Stimulated activated CD4-positive, alpha-beta T cell treated with anti-CD3 and anti-CD28 coated beads, Interleukin-1b, Interleukin-23, amount 100 ng/mL, for 4 hours (primary cell): ENCODE measurements at regions not wholly inside any gene's neighbourhood (a gene's known extent, or its start where the extent isn't known, plus 50 kb on each side); places are given as distances from the start of the nearest gene placed in this dataset.

Source experiments
- DNase-seq, 2 donors: peaks; one replicate each; pipeline ENCODE4 v3.0.0-alpha.2; 2020; ENCODE audit warnings: low read depth in 2 of 2

- no peak for DNase-seq
These were observed 58.2 kb downstream of the MEX3B start for GRCh38 chr15:81987628-81988027.

- no peak for DNase-seq
These were observed 62.3 kb downstream of the MEX3B start for GRCh38 chr15:81983497-81983896.

GRCh38 chr15:81982808-81983207 lies 63.0 kb downstream of the MEX3B start:
- no peak for DNase-seq

- no peak for DNase-seq
These were observed 63.9 kb downstream of the MEX3B start for GRCh38 chr15:81981908-81982307.

DNA sequence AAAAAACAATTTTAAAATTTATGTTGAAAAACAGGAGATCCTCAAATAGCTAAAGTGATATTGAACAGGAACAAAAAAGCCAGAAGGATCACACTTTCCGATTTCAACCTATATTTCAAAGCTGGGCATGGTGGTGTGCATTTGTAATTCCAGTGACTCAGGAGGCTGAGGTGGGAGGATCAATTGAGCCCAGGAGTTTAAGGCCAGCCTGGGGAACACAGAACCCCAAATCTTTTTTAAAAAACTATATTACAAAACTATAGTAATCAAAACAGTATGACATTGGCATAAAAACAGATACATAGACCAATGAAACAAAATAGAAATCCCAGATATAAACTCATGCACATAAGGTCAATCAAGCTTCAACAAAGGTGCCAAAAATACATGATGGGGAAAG lies 68.4 kb downstream of the MEX3B start:
- no peak for DNase-seq

DNA sequence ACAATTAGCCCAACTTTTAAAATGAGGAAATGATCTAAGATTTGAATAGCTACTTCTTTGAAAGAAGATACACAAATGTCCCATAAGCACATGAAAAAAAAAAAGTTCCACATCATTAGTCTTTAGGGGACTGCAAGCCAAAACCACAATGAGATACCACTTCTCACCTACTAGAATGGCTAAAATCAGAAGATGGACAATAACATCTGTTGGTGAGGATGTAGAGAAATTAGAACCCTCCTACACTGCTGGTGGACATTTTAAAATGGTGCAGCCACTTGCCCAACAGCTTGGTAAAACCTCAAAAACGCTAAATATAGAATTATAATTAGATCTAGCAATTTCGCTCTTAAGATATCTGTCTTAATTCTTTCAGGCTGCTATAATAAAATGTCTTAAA lies 77.1 kb downstream of the MEX3B start:
- no peak for DNase-seq

DNA sequence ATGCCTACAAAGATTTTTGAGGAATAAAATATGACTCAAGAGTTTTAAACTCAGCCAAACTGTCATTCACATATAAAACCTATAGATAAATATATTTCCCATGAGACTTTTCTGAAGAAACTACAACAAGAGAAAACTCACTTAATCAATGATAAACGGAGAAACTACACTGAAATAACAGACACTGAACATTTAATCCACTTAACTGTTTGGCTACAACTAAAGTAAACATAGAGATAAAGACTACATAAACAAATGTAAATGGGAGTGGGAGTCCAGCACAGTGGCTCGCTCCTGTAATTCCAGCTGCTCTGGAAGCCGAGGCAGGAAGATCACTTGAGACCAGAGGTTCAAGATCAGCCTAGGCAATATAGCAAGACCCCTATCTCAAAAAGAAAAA lies 79.2 kb downstream of the MEX3B start:
- no peak for DNase-seq

- DNase-seq: no peak
These were observed 83.3 kb downstream of the MEX3B start for GRCh38 chr15:81962482-81962881.

- DNase-seq: no peak
These were observed 86.6 kb downstream of the MEX3B start for GRCh38 chr15:81959196-81959595.

DNA sequence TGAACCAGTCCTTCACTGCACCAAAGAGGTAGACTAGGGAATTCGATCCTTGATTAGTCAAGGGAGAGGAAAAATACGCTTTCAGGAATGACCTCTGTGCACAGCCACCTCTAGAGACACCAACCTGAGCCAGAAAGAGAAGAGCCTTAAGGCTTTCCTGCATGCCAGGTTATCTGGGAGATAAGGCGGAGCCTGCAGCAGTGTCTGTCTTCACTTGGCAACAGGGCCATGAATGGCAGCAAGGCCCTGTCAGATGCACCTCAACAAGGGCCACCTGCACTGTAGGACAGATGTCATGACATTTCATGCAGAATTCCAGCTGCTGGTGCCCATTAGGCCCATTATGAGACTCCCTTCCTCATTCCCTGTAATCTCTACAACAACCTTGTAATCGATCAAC lies 88.1 kb downstream of the MEX3B start:
- DNase-seq: no peak

- no peak for DNase-seq
These were observed 90.3 kb downstream of the MEX3B start for GRCh38 chr15:81955382-81956062.

GRCh38 chr15:81954158-81954783 lies 91.5 kb downstream of the MEX3B start:
- no peak for DNase-seq

GRCh38 chr15:81950841-81951414 lies 94.9 kb downstream of the MEX3B start:
- DNase-seq: no peak

GRCh38 chr15:81948751-81949150 lies 97.1 kb downstream of the MEX3B start:
- no peak for DNase-seq

DNA sequence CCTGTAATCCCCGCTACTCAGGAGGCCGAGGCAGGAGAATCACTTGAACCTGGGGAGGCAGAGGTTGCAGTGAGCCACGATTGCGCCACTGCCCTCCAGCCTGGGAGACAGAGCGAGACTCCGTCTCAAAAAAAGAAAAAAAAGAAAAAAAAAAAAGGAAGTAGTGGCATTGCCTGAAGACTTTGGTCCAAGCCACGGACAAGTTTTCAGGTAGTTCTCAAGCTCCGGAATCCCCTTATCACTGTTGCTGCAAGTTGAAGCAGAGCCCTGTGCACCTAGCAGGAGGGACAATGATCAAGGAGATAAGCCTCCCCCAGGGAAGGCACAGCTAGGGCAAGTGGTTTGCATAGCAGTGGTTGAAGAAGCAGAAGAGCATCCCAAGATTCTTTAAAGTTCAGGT lies 97.6 kb downstream of the MEX3B start:
- DNase-seq: no peak

GRCh38 chr15:81947548-81947947 lies 98.3 kb downstream of the MEX3B start:
- no peak for DNase-seq

DNA sequence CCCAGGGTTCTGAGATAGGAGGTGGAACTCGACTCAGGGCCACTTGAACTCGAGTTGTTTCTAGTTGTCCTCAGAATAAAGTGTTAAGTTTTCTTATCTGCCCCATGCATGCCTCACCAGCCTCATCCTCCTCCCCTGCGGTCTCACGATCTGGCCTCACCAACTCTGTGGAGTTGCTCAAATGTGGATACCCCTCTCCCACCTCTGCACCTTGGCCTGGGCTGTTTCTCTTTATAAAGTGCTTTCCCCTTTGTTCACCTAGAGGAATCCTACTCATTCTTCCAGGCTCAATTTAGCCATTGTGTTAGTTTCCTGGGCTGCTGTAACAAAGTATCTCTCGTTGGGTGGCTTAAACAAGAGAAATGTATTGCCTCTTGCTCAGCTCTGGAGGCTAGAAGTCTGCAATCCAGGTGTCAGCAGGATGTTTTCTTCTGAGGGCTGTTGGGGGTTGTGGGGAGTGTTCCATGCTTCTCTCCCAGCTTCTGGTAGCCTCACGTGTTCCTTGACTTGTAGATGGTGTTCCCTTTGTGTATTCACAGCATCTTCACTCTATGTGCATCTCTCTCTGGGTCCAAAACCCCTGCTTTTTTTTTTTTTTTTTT lies 100.7 kb downstream of the MEX3B start:
- no peak for DNase-seq

GRCh38 chr15:81942655-81943195 lies 103.1 kb downstream of the MEX3B start:
- no peak for DNase-seq

DNA sequence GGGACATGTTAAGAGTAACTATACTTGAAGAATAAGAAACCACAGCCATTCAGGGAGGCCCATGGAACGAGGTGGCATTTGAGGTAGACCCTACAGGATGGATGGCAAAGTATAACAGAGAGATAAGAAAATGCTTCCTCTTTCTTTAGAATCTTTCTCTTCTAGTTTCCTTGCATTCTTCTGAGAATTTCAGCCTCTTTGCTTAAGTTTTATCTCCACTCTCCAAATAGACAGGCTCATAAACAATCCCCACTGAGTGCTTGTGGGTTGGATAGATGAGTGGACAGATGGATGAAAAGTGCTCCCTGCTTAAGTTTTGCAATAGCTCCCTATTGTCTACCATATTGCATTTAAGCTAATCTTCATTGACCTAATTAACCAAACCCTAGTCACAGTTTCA lies 103.7 kb downstream of the MEX3B start:
- no peak for DNase-seq

GRCh38 chr15:81941479-81941878 lies 104.3 kb downstream of the MEX3B start:
- DNase-seq: no peak

DNA sequence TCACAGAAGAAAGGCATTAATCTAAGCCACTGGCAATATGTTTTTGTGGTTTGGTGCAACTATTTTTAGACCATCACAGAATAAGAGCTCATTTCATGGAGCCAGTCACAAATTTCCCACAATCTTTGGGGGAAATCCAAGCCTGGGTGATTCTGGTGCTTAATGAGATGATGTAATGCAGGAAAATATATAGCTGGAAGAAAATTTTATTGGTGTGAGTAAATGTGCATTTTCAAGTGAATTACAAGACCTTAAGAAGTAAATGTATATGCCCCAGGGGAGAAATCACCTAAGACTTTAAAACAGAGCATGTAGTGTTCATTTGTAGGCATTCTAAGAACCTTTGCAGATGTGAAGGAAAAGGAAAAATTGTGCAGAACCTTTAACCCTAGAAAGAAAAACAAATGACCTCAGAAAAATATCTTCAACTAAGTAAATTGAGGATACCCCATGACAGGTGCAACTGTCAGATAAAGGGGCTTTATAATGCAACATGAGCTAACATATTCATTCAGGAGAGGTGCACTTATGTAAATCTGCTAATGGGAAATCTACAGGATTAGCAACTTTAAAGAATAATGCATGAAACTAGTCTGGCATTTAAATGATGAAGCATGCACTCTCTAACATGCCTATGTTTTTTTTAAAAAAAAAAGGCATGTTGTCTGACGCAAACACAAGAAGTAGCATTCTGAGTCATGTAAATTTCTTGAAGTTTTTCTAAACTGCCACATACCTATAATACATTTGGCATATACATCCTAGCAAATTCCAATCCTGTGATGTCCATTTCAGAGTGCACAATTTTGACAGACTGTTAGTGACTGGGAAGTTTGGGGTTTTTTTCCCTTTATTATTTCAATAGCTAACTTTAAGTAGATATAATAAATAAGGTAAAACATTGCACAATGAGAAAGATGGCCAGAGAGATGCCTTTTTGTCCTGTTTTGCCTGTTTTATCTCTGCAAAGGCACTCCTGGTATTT lies 105.1 kb downstream of the MEX3B start:
- no peak for DNase-seq
